ENCODE measurements at regions not wholly inside any gene's neighbourhood (a gene's known extent, or its start where the extent isn't known, plus 50 kb on each side); places are given as distances from the start of the nearest gene placed in this dataset.
A peak's percentile ranks its signal among the peaks of the same experiment; 100 is the strongest.

DNA sequence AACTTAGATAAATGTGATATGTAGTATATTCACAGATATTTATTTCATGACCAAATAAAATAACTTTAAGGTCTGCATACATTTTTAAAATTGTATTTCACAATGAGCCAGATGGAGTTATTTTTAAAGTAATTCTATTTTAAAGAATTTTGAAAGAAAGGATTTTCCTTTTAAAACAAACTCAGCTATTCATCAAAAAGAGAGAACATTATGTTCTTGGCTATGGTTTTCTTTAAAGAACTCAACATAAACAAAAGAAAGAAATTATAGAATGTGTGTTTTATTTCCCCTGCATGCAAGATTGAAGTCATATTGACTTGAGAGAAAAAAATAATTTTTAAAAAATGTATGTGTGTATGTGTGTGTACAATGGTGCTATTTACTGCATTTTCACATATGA is 1023.6 kb upstream of the CITED2 start:
- Histone ChIP-seq H3K18ac (ENCODE audit: low read depth in 1 of 2, low read length in 2 of 2) (no peak overlapping the region), H3K4me2 (ENCODE audit: low read length, poor library complexity, severe bottlenecking) (no peak overlapping the region), H3K36me3 (ENCODE audit: control insufficient read depth in 1 of 2, insufficient read depth in 2 of 2, low read depth in 1 of 2, low read length in 2 of 2) (no peaks in the 10 kb centered on the region), H3K4me1 (ENCODE audit: control insufficient read depth, insufficient read depth, low read depth, low read length) (no peaks in the 10 kb centered on the region), H3K79me1 (replicated peaks; ENCODE audit: low read length, poor library complexity, severe bottlenecking) (no peaks in the 10 kb centered on the region), H4K8ac (ENCODE audit: low read length) (no peak overlapping the region), H3K14ac (ENCODE audit: low read length in 2 of 2) (no peak overlapping the region), H2BK12ac (ENCODE audit: low read length in 2 of 2) (no peak overlapping the region), H4K91ac (ENCODE audit: low read length) (no peak overlapping the region), H2BK5ac (ENCODE audit: low read depth, low read length, poor library complexity, severe bottlenecking) (no peak overlapping the region), H3K9ac (ENCODE audit: low read length) (no peak overlapping the region), H2BK120ac (ENCODE audit: low read depth, low read length) (no peak overlapping the region), H3K9me3 (ENCODE audit: control insufficient read depth, low read length) (no peaks in the 10 kb centered on the region), H2AFZ (ENCODE audit: low read depth, low read length) (no peak overlapping the region), H3K27ac (ENCODE audit: low read length, poor library complexity, severe bottlenecking) (no peak overlapping the region), H2AK5ac (ENCODE audit: low read length, severe bottlenecking) (no peak overlapping the region), H3K23ac (ENCODE audit: low read length in 2 of 2) (no peak overlapping the region), H3K4ac (ENCODE audit: low read depth in 1 of 2, low read length in 2 of 2) (no peak overlapping the region), H3K27me3 (ENCODE audit: control insufficient read depth in 1 of 2, insufficient read depth in 1 of 2, low read length in 2 of 2) (no peaks in the 10 kb centered on the region), H3K4me3 (ENCODE audit: insufficient read depth in 1 of 2, low read depth in 1 of 2, low read length in 2 of 2) (no peak overlapping the region), H2BK15ac (ENCODE audit: low read depth, poor library complexity, severe bottlenecking) (no peak overlapping the region)
- no peak for DNase-seq

DNA sequence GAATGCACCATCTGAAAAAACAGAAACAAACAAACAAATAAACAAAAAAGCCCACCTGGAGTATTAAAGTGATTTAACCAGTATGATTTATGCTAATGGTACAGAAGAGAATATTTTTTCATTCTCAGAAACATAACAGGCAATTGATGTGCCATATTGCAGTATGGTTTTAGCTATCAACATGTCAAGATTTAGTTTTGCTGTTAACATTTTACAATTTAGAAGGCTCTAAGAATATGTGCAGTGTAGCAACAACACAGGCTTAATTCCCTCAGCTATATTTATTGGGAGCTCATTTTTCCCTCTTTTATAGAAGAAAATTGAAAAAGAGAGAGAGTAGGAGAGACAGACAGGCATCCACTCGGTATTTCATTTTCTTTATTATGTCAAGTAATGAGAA is 1022.7 kb upstream of the CITED2 start:
- H2BK5ac ChIP-seq (ENCODE audit: low read depth, low read length, poor library complexity, severe bottlenecking): no peak overlapping the region
- H3K23ac ChIP-seq (ENCODE audit: low read length in 2 of 2): no peak overlapping the region
- no peak for DNase-seq
- H2AFZ ChIP-seq (ENCODE audit: low read depth, low read length): no peak overlapping the region
- H4K91ac ChIP-seq (ENCODE audit: low read length): no peak overlapping the region
- no CpG with 5 or more reads among the region's 1 CpG for WGBS
- H3K27ac ChIP-seq (ENCODE audit: low read length, poor library complexity, severe bottlenecking): no peak overlapping the region
- no peak overlapping the region for H2AK5ac ChIP-seq (ENCODE audit: low read length, severe bottlenecking)
- no peak overlapping the region for H4K8ac ChIP-seq (ENCODE audit: low read length)
- H3K36me3 ChIP-seq (ENCODE audit: control insufficient read depth in 1 of 2, insufficient read depth in 2 of 2, low read depth in 1 of 2, low read length in 2 of 2): no peaks in the 10 kb centered on the region
- H2BK120ac ChIP-seq (ENCODE audit: low read depth, low read length): no peak overlapping the region
- no peaks in the 10 kb centered on the region for H3K4me1 ChIP-seq (ENCODE audit: control insufficient read depth, insufficient read depth, low read depth, low read length)
- no peak overlapping the region for H3K4ac ChIP-seq (ENCODE audit: low read depth in 1 of 2, low read length in 2 of 2)
- no peaks in the 10 kb centered on the region for H3K79me1 ChIP-seq (replicated peaks; ENCODE audit: low read length, poor library complexity, severe bottlenecking)
- H2BK15ac ChIP-seq (ENCODE audit: low read depth, poor library complexity, severe bottlenecking): no peak overlapping the region
- no peak overlapping the region for H3K4me2 ChIP-seq (ENCODE audit: low read length, poor library complexity, severe bottlenecking)
- H3K4me3 ChIP-seq (ENCODE audit: insufficient read depth in 1 of 2, low read depth in 1 of 2, low read length in 2 of 2): no peak overlapping the region
- no peak overlapping the region for H2BK12ac ChIP-seq (ENCODE audit: low read length in 2 of 2)
- H3K9me3 ChIP-seq (ENCODE audit: control insufficient read depth, low read length): no peaks in the 10 kb centered on the region
- no peaks in the 10 kb centered on the region for H3K27me3 ChIP-seq (ENCODE audit: control insufficient read depth in 1 of 2, insufficient read depth in 1 of 2, low read length in 2 of 2)
- H3K18ac ChIP-seq (ENCODE audit: low read depth in 1 of 2, low read length in 2 of 2): no peak overlapping the region
- H3K9ac ChIP-seq (ENCODE audit: low read length): no peak overlapping the region
- no peak overlapping the region for H3K14ac ChIP-seq (ENCODE audit: low read length in 2 of 2)

DNA sequence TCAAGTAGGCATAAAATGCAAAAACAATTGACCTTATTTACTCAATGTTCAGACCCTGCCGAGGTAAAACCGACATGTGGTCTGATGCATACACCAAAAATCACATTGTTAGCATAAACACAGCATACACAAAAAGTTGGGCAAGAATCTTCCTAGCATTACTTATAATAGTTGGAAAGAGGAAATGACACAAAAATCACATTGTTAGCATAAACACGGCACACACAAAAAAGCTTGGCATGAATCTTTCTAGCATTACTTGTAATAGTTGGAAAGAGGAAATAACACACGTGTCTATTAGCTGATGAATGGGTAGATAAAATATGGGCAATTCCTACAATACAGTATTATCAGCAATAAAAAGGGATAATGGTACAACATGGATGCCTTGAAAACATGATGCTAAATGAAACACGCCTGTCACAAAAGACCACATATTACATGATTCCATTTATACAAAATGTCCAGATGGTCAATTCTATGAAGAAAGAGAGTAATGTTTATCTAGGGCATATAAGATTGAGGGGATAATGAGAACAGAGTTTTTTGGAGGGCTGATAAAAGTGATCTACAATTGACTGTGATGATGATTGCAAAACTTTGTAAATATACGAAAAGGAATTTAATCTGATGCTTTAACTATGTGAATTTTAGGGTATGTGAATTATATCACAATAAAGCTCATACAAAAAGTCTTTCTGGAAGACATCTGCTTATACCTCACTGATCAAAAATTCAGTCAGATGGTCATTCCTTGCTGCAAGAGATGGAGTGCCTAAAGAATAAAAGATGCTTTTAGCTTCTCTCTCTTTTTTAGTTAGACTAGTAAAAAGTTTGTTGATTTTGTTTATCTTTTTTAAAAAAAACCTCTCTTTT is 1019.5 kb upstream of the CITED2 start:
- Histone ChIP-seq H3K4me2 (ENCODE audit: low read length, poor library complexity, severe bottlenecking) (no peak overlapping the region), H2AFZ (ENCODE audit: low read depth, low read length) (no peak overlapping the region), H3K4me3 (ENCODE audit: insufficient read depth in 1 of 2, low read depth in 1 of 2, low read length in 2 of 2) (no peak overlapping the region), H3K9me3 (ENCODE audit: control insufficient read depth, low read length) (no peaks in the 10 kb centered on the region), H4K91ac (ENCODE audit: low read length) (no peak overlapping the region), H3K4ac (ENCODE audit: low read depth in 1 of 2, low read length in 2 of 2) (no peak overlapping the region), H2BK120ac (ENCODE audit: low read depth, low read length) (no peak overlapping the region), H4K8ac (ENCODE audit: low read length) (no peak overlapping the region), H3K14ac (ENCODE audit: low read length in 2 of 2) (no peak overlapping the region), H3K27ac (ENCODE audit: low read length, poor library complexity, severe bottlenecking) (no peak overlapping the region), H2BK12ac (ENCODE audit: low read length in 2 of 2) (no peak overlapping the region), H3K4me1 (ENCODE audit: control insufficient read depth, insufficient read depth, low read depth, low read length) (no peaks in the 10 kb centered on the region), H2AK5ac (ENCODE audit: low read length, severe bottlenecking) (no peak overlapping the region), H3K23ac (ENCODE audit: low read length in 2 of 2) (no peak overlapping the region), H3K9ac (ENCODE audit: low read length) (no peak overlapping the region), H3K36me3 (ENCODE audit: control insufficient read depth in 1 of 2, insufficient read depth in 2 of 2, low read depth in 1 of 2, low read length in 2 of 2) (no peaks in the 10 kb centered on the region), H3K27me3 (ENCODE audit: control insufficient read depth in 1 of 2, insufficient read depth in 1 of 2, low read length in 2 of 2) (no peaks in the 10 kb centered on the region), H3K18ac (ENCODE audit: low read depth in 1 of 2, low read length in 2 of 2) (peak overlapping the region in 1 of 2 experiments; percentile 3), H3K79me1 (replicated peaks; ENCODE audit: low read length, poor library complexity, severe bottlenecking) (no peaks in the 10 kb centered on the region), H2BK5ac (ENCODE audit: low read depth, low read length, poor library complexity, severe bottlenecking) (no peak overlapping the region), H2BK15ac (ENCODE audit: low read depth, poor library complexity, severe bottlenecking) (no peak overlapping the region)
- 38% methylated on average over 2 of the region's 6 CpGs for WGBS
- peak; percentile 22 for DNase-seq

DNA sequence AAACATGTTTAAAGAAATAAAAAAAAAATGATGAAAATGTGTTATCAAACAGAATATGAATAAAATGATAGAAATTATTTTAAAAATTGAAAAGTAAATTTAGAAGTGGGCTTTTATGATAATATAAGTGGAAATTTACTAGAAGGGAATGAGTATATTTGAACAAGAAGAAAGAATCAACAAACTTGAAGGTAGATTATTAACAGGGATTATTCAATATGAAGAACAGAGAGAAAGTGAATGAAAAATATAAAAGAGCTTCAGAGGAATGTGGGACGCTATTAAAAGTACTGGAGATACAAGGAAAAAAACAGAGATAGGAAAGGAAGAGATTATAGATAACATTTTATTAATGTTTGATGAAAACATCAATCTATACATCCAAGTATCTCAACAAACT is 1014.4 kb upstream of the CITED2 start:
- no CpG with 5 or more reads among the region's 1 CpG for WGBS
- no peak overlapping the region for H2BK120ac ChIP-seq (ENCODE audit: low read depth, low read length)
- H3K9ac ChIP-seq (ENCODE audit: low read length): no peak overlapping the region
- no peak overlapping the region for H2AK5ac ChIP-seq (ENCODE audit: low read length, severe bottlenecking)
- H3K14ac ChIP-seq (ENCODE audit: low read length in 2 of 2): no peak overlapping the region
- H2BK15ac ChIP-seq (ENCODE audit: low read depth, poor library complexity, severe bottlenecking): no peak overlapping the region
- no peak overlapping the region for H4K8ac ChIP-seq (ENCODE audit: low read length)
- H2BK5ac ChIP-seq (ENCODE audit: low read depth, low read length, poor library complexity, severe bottlenecking): no peak overlapping the region
- DNase-seq: no peak
- peaks cover 11% of the 10 kb centered on the region for H3K9me3 ChIP-seq (ENCODE audit: control insufficient read depth, low read length)
- H3K27ac ChIP-seq (ENCODE audit: low read length, poor library complexity, severe bottlenecking): no peak overlapping the region
- no peak overlapping the region for H2AFZ ChIP-seq (ENCODE audit: low read depth, low read length)
- no peaks in the 10 kb centered on the region for H3K79me1 ChIP-seq (replicated peaks; ENCODE audit: low read length, poor library complexity, severe bottlenecking)
- H3K23ac ChIP-seq (ENCODE audit: low read length in 2 of 2): no peak overlapping the region
- H3K18ac ChIP-seq (ENCODE audit: low read depth in 1 of 2, low read length in 2 of 2): no peak overlapping the region
- no peak overlapping the region for H3K4me3 ChIP-seq (ENCODE audit: insufficient read depth in 1 of 2, low read depth in 1 of 2, low read length in 2 of 2)
- no peaks in the 10 kb centered on the region for H3K27me3 ChIP-seq (ENCODE audit: control insufficient read depth in 1 of 2, insufficient read depth in 1 of 2, low read length in 2 of 2)
- H3K4me2 ChIP-seq (ENCODE audit: low read length, poor library complexity, severe bottlenecking): no peak overlapping the region
- no peak overlapping the region for H3K4ac ChIP-seq (ENCODE audit: low read depth in 1 of 2, low read length in 2 of 2)
- no peak overlapping the region for H4K91ac ChIP-seq (ENCODE audit: low read length)
- H3K36me3 ChIP-seq (ENCODE audit: control insufficient read depth in 1 of 2, insufficient read depth in 2 of 2, low read depth in 1 of 2, low read length in 2 of 2): no peaks in the 10 kb centered on the region
- H3K4me1 ChIP-seq (ENCODE audit: control insufficient read depth, insufficient read depth, low read depth, low read length): no peaks in the 10 kb centered on the region
- H2BK12ac ChIP-seq (ENCODE audit: low read length in 2 of 2): no peak overlapping the region
